ENCODE measurements at regions not wholly inside any gene's neighbourhood (a gene's known extent, or its start where the extent isn't known, plus 50 kb on each side); places are given as distances from the start of the nearest gene placed in this dataset.

DNA sequence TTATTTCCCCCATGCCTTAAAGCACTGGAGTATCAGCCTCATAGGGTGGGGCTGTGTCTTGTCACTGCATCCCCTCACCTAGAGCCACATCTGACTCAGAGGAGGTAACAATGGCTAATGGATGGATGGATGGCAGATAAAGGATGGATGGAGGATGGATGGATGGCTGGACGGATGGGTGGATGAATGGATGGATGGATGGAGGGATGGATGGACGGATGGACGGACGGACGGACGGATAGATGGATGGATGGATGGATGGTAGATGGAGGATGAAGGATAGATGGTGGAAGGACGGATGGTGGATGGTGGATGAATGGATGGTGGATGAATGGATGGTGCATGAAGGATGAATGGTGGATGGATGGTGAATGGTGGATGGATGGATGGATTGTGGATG lies 77.2 kb downstream of the PDGFA start:
- TF ChIP-seq, protein P1, sequence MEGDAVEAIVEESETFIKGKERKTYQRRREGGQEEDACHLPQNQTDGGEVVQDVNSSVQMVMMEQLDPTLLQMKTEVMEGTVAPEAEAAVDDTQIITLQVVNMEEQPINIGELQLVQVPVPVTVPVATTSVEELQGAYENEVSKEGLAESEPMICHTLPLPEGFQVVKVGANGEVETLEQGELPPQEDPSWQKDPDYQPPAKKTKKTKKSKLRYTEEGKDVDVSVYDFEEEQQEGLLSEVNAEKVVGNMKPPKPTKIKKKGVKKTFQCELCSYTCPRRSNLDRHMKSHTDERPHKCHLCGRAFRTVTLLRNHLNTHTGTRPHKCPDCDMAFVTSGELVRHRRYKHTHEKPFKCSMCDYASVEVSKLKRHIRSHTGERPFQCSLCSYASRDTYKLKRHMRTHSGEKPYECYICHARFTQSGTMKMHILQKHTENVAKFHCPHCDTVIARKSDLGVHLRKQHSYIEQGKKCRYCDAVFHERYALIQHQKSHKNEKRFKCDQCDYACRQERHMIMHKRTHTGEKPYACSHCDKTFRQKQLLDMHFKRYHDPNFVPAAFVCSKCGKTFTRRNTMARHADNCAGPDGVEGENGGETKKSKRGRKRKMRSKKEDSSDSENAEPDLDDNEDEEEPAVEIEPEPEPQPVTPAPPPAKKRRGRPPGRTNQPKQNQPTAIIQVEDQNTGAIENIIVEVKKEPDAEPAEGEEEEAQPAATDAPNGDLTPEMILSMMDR (IDR thresholded peaks at IDR 0.05; ENCODE audit: borderline replicate concordance, extremely low read depth, low read length, poor library complexity, severe bottlenecking) = no peak
- no peak for TF ChIP-seq EZH2 (IDR thresholded peaks at IDR 0.05; ENCODE audit: borderline replicate concordance, low read depth, low read length, severe bottlenecking)
